ENCODE measurements at regions not wholly inside any gene's neighbourhood (a gene's known extent, or its start where the extent isn't known, plus 50 kb on each side); places are given as distances from the start of the nearest gene placed in this dataset.

GRCh38 chr12:43286986-43287385 lies 265.0 kb downstream of the ADAMTS20 start:
- TF ChIP-seq CTCF (IDR thresholded peaks at IDR 0.05) (no peak), POLR2A (IDR thresholded peaks at IDR 0.05) (no peak)
